Activated T-cell treated with anti-CD3 and anti-CD28 coated beads for 4 hours (primary cell): ENCODE measurements at regions not wholly inside any gene's neighbourhood (a gene's known extent, or its start where the extent isn't known, plus 50 kb on each side); places are given as distances from the start of the nearest gene placed in this dataset.

ENCODE experiments used
- DNase-seq: peaks from one replicate; pipeline ENCODE4 v3.0.0-alpha.2; 2020

- peak; percentile 26 for DNase-seq
Observed at GRCh38 chr10:69716711-69717560, 84.8 kb upstream of the COL13A1 start.

- no peak for DNase-seq
Observed at GRCh38 chr10:69718951-69719350, 82.8 kb upstream of the COL13A1 start.

GRCh38 chr10:69721690-69722310 lies 79.9 kb upstream of the COL13A1 start:
- DNase-seq, result no peak

DNA sequence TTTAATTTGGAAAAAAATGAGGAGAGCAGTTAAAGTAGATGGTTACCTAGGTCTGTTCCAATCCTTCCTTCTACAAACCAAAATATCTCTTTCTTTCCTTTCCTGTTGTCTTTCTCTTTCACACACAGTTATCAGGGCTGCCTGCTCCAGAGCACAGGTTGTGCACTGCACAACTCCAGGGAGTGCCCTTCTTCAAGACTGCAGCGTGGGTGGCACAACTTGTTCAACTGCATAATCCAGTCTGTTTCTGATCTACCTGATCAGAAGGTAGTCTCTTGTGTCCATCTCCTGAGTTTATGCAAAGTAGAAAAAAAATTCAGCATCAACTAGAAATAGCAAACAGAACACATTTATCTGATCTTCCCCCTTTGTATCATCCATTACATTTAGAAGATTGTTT lies 78.1 kb upstream of the COL13A1 start:
- DNase-seq, result no peak

DNA sequence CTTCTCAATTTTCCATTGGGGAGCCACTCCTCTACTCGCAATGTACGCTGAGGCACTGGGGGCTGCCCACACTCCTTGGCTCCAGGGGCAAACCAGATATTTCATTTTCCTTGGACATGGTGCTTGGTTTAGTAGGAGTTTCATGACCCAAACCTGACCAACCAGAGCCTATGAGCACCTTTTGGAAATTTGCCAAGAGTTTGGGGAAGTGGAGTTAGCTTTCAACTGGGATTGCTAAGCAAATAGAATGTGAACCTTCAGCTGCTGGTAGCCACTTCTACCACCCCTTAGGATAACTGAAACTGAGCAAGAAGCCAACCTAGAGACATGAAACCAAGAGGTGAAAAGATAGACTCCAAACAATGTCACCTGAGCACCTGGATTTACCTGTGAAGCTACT lies 74.9 kb upstream of the COL13A1 start:
- DNase-seq, result no peak

DNA sequence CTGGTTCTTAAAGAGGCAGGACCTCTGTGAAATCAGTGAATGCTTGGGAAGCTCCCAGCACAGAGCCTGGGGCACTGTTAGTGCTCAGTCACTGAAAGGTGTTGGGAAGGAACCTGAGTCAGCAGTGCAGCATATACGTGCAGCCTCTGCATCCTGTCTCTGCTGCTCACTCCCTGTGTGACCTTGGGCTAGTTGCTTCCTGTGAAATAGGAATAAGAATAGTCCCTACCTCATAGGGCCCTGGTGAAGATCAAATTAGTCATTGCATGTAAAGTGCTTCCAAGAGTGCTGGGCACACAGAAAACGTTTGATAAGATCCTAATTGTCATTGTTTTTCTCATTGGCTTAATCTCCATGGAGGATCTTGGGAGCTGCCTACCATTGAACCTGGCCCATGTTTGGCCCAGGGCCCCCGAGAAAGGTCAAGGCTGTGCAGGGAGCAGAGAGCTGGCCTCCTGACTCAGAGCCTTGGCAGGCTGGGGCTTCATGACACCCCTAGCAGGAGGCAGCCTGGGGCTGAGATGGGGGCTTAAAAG lies 73.3 kb upstream of the COL13A1 start:
- DNase-seq, result no peak

- DNase-seq, result no peak
Observed at GRCh38 chr10:69729326-69730048, 72.2 kb upstream of the COL13A1 start.

DNA sequence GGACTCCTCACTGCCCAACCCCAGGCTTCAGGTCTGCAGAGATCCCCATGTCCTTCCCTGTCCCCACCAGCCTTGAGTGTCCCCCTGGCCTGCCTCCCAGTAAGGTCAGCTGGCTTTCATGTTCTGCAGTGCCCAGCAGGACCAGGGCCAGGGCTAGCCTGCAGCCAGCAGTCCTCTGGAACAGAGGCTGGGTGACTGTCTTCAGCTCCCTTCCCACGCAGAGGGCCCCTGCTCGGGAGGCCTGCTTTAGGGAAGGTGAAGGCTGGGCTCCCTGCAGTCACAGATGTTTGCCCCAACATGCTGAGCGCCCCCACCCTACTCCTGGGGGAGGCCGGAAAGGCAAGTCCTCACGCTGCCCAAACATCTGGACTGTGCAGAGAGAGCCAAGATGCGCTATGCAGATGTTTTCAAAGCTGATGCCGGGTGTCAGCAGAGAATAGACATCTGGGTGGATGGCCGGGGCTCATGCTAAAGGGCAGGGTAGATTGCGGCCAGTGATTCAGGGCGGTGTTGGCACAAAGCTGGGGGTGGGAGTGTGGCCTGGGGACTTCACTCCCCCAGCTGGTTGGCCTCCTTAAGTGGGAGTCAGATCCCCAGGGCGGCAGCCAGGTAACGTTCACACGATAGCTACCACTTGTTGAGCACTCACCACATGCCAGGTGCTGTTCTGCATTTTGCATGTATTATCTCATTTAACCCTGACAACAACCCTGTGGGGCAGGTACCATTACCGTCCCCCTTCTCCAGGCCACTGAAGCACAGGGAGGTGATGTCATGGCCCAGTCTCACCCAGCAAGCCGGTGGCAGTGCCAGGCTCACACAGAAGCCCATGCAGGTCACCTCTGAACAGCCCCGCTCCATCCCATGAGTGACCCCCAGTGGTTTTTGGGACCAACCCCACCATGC lies 71.2 kb upstream of the COL13A1 start:
- DNase-seq, result no peak

DNA sequence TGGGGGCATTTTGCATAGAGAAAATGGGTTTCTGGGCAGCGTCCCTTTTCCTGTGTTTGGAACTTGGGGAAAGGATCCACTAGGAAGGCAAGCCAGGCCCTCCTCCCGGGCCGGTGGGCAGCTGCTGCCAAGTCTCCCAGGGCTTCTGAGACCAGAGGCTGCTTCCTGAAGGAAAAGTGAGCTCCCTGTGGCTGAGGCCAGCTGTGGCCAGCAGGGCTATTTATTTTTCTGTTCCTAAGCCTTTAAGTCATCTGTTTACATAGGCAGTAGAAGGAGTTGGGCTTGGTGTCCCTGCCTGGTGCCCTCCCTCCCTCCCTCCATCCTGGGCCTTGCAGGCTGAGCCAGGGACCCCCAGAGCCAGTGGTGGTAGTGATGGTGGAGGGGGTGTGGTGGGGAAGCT lies 70.5 kb upstream of the COL13A1 start:
- DNase-seq, result no peak

- no peak for DNase-seq
Observed at GRCh38 chr10:69731698-69732097, 70.0 kb upstream of the COL13A1 start.

DNA sequence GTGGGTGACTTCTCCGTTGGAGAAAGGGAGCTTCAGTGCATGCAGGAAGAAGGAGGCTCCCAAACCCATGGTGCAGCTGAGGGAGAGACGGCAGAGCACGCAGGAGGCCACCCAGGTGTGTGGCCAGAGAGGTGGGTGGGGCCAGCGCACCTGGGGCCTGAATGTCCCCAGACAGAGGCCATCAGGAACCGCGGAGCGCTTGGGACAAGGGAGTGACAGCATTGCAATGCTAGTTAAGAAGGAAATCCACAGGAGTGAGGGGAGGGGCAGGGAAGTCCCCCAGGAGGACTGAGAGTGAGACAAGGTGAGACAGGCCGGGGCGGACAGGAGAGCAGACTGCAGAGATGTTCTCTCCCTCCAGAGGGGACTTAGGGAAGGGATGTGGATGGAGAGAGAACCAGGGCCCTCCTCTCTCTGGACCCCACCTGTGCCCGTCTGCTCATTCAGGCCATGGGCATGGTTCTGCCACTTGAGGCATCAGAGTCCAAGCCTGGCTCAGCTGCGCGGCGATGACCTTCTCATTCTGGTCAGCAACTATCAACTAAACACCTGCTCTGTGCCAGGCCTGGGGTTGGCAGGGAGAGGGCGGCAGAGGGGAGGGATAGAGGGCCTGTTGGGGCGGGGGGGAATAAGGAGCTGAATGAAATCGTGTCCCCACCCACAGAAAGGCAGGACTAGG lies 69.4 kb upstream of the COL13A1 start:
- no peak for DNase-seq

GRCh38 chr10:69732826-69733150 lies 68.9 kb upstream of the COL13A1 start:
- DNase-seq, result no peak

DNA sequence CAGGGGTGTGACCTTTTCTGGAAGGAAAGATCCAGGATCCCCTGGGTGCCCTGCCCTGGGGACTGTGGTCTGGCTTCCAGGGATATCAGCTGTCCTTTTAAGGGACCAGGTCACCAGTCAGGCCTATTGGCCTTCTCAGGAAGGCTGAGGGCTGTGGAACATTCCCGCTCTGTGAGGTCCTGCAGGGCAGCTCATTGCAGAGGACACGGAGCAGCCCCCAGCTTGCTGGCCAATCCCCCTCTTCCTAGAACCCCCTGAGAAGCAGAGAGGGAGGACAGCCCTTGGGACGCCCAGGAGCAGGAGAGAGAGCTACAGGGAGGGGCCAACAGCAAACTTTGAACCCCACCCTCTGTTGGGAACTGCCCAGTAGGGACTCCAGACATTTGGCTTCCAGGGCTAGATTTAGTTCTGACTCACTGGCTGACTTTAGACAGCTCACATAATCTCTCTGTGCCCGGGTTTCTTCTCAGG lies 67.9 kb upstream of the COL13A1 start:
- DNase-seq, result no peak

DNA sequence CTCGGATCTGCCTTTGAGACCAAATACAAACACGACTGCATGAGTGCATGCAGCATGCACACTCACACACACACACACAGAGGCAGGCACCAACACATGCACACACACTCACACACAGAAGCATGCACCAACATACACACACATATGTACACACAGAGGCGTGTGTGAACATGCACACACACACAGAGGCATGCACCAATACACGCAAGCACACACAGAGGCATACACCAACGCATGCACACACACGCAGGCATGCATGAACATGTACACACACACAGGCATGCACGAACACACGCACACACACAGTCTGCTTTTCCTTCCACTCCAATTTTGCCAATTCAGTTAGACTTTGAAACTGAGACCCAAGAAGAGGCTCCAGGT lies 67.3 kb upstream of the COL13A1 start:
- DNase-seq, result no peak

- no peak for DNase-seq
Observed at GRCh38 chr10:69734797-69735468, 66.8 kb upstream of the COL13A1 start.

- DNase-seq, result no peak
Observed at GRCh38 chr10:69736886-69737641, 64.6 kb upstream of the COL13A1 start.

DNA sequence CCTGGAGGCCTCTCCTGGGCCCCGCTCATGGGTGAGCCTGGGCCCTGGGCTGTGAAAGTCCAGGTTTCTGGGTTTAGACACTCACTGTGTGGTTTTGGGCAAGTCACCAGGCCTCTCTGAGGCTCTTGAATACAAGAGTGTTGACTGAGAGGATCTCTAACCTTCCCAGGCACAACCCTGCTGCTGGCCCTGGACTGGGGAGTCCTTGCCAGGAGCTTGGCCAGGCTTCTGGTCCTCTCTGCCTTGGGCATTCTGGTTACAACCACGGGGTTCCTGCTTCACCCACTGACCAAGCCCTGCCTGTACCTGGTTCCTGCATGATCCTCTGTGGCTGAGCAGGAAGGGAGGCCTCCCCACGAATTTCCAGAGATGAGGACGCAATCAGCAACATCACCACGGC lies 63.6 kb upstream of the COL13A1 start:
- DNase-seq, result no peak

DNA sequence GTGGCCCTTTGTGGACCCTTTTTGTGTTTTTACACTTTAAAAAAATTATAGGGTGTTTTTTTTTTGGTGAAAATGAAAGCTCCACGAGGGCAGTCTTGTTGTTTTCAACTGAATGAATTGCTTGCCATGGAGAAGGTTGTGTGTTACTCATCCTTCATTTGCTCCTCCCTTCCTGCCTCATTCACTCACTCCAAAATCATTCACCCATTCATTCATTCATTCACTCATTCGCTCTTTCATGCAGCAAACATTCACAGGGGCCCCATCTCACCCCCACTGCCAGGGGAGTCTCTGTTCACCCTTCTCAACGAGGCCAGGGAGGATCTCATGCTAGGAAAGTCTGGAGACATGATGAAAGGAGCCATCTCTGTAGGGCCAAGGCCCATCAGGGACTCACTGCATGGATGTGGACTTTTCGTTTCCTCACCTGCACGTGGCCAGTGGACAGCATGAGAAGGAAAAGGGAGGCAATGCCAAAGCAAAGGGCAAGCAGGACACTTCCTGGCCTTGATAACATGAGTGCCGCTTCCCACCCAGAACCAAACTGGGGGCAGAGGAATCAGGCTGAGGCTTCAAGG lies 62.8 kb upstream of the COL13A1 start:
- DNase-seq, result no peak

DNA sequence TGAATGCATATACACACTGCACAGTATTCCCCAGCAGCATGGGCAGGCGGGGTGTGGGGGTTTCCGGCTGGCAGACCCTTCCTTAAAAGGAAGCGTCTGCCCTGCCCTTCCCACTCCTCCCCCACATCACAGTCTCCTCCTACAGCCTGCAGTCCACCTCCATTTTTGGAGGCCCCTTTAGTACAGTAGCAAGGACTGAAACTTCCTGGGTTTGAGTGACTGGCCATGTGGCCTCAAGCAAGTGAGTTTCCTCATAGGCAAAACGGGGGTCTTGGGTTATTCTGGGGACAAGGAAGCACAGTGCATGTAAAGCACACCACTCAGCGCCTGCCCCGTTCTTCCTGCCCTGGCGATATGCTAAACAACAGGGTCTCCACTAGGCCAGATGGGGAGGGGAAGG lies 62.1 kb upstream of the COL13A1 start:
- DNase-seq, result no peak

DNA sequence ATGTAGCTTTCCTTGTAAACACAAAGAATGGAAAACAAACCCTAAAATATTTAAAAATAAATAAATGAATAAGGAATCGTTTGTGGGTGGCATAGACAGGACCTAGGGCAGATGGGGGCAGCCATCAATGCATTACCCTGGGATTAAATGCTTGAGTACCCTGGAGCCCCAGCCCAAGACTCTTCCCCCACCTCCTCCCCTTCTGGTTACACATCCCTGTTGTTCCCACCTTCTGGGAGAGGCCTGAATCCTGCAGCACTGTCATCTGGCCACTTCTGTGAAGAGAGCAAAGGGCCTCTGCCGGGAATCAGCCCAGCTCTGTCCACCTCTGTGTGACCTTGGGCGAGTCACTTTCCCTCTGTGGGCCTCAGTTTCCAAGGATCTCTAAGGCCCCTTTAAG lies 61.6 kb upstream of the COL13A1 start:
- DNase-seq, result no peak
